Transverse colon (tissue), 4 donors: ENCODE measurements at regions not wholly inside any gene's neighbourhood (a gene's known extent, or its start where the extent isn't known, plus 50 kb on each side); places are given as distances from the start of the nearest gene placed in this dataset.

Experiments used
- DNase-seq: peaks from one replicate; pipeline ENCODE4 v3.0.0-alpha.2; 2019
- H3K27ac ChIP-seq, 4 donors: fragments of 200-600 bp; sonication (generic); 2 replicates each; pipeline ENCODE4 v1.5.1; 2016 to 2018; ENCODE audit warnings: inconsistent platforms in 4 of 4
- H3K27me3 ChIP-seq: fragments of 200-600 bp; sonication (generic); 2 replicates; pipeline ENCODE4 v1.5.1; 2017; ENCODE audit warnings: inconsistent platforms
- H3K36me3 ChIP-seq, 4 donors: fragments of 200-600 bp; sonication (generic); 2 replicates each; pipeline ENCODE4 v1.5.1; 2017 to 2019; ENCODE audit warnings: inconsistent platforms in 4 of 4
- H3K4me1 ChIP-seq, 4 donors: fragments of 200-600 bp; sonication (generic); 2 replicates each; pipeline ENCODE4 v1.5.1; 2017 to 2020; ENCODE audit warnings: inconsistent platforms in 4 of 4
- H3K4me3 ChIP-seq, 4 donors: fragments of 200-600 bp; sonication (generic); 1 replicate in 1 of 4; 2 replicates in 3 of 4; pipeline versions ENCODE4 v1.5.1 to v1.6.1; 2017 to 2019; ENCODE audit warnings: inconsistent platforms in 4 of 4
- H3K9me3 ChIP-seq, 2 donors: fragments of 200-600 bp; sonication (generic); 2 replicates each; pipeline ENCODE4 v1.5.1; 2017 to 2019; ENCODE audit warnings: inconsistent platforms in 2 of 2
- EP300 ChIP-seq: sonication (generic); formaldehyde crosslinking; IDR thresholded peaks from one replicate; pipeline ENCODE4 v1.6.1; 2017; ENCODE audit warnings: antibody characterized with exemption, low read depth
- POLR2A ChIP-seq: fragments of 450-650 bp; IDR thresholded peaks from one replicate; pipeline ENCODE4 v1.6.1; 2016; ENCODE audit warnings: antibody characterized with exemption, mild to moderate bottlenecking, moderate library complexity
- POLR2AphosphoS5 ChIP-seq, 3 donors: sonication (generic); formaldehyde crosslinking; IDR thresholded peaks; one replicate each; pipeline ENCODE4 v1.6.1; 2016; ENCODE audit warnings: antibody characterized with exemption in 3 of 3
- WGBS, 2 donors: methylation state at CpG; one replicate each; pipeline ENCODE4 v1.1.5; 2018; ENCODE audit warnings: low coverage in 1 of 2; 5-methylcytosine and 5-hydroxymethylcytosine counted together
- in situ Hi-C, 4 donors: fragments of 200-750 bp; cut with MboI; loops; one replicate each; pipeline versions ENCODE4 v1.15.0 to v1.15.1; 2017; ENCODE audit warnings: low sequenced_read_pairs in 3 of 4, low pct_ligation_motif_present in 1 of 4, low pct_unique_long_range_greater_than_20kb in 1 of 4
- intact Hi-C: fragments of 100-400 bp; cut with DNase I; formaldehyde crosslinking; loops from one replicate; pipeline ENCODE4 v1.15.1; 2023; ENCODE audit warnings: low total_unique reads
- TF ChIP-seq, protein P1 (sequence below), 5 experiments: fragments of 200-600 bp in 3 of 5; fragments of 450-650 bp in 2 of 5; sonication (generic) in 3 of 5; IDR thresholded peaks; 1 replicate in 2 of 5; 2 replicates in 3 of 5; pipeline ENCODE4 v1.5.1; 2016 to 2017; ENCODE audit warnings: antibody characterized with exemption in 5 of 5, inconsistent platforms in 3 of 5, mild to moderate bottlenecking in 2 of 5, moderate library complexity in 1 of 5

DNA sequence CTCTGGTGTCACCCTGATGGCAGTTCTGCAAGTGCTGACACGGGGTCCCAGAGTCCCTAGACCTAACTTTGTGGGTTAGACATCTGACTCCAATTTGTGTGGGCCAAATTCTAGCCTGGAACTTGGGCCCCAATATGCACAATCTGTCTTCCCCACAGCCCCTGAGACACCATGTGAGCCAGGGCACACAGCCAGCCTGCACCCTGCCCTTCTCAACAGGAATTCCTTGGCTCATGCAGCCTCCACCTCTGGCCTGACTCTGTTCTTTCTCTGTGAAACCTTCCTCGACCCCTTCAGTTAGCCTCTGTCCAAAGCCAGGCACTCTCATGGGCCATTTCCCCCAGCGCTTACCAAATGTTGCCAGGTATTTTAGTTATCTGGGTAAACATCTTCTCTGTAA, 59.1 kb upstream of the POU2AF1 start:
- Histone ChIP-seq H3K36me3 (no peaks in the 10 kb centered on the region), H3K9me3 (no peaks in the 10 kb centered on the region), H3K4me1 (peaks cover 0 to 31% (median 23%) of the 10 kb centered on the region in 4 donors), H3K27me3 (no peaks in the 10 kb centered on the region), H3K4me3 (no peak overlapping the region), H3K27ac (peak overlapping the region in 2 of 4 donors; percentile 19 to 31)
- no peak for DNase-seq
- no peak for TF ChIP-seq POLR2A
- TF ChIP-seq POLR2AphosphoS5 (IDR thresholded peaks at IDR 0.05), result no peak
- TF ChIP-seq EP300, result no peak
- TF ChIP-seq, protein P1, sequence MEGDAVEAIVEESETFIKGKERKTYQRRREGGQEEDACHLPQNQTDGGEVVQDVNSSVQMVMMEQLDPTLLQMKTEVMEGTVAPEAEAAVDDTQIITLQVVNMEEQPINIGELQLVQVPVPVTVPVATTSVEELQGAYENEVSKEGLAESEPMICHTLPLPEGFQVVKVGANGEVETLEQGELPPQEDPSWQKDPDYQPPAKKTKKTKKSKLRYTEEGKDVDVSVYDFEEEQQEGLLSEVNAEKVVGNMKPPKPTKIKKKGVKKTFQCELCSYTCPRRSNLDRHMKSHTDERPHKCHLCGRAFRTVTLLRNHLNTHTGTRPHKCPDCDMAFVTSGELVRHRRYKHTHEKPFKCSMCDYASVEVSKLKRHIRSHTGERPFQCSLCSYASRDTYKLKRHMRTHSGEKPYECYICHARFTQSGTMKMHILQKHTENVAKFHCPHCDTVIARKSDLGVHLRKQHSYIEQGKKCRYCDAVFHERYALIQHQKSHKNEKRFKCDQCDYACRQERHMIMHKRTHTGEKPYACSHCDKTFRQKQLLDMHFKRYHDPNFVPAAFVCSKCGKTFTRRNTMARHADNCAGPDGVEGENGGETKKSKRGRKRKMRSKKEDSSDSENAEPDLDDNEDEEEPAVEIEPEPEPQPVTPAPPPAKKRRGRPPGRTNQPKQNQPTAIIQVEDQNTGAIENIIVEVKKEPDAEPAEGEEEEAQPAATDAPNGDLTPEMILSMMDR (IDR thresholded peaks at IDR 0.05), result no peak
- WGBS, 2 donors, result 37 to 69% methylated on average over 2 to 3 of the region's 3 CpGs
- intact Hi-C loops, result no loop called here
- in situ Hi-C loops, result loop anchor here in 2 of 4 donors (25.0 kb wide), 2 partner anchors 976 to 1251 kb away; no protein-coding TSS in a partner anchor

DNA sequence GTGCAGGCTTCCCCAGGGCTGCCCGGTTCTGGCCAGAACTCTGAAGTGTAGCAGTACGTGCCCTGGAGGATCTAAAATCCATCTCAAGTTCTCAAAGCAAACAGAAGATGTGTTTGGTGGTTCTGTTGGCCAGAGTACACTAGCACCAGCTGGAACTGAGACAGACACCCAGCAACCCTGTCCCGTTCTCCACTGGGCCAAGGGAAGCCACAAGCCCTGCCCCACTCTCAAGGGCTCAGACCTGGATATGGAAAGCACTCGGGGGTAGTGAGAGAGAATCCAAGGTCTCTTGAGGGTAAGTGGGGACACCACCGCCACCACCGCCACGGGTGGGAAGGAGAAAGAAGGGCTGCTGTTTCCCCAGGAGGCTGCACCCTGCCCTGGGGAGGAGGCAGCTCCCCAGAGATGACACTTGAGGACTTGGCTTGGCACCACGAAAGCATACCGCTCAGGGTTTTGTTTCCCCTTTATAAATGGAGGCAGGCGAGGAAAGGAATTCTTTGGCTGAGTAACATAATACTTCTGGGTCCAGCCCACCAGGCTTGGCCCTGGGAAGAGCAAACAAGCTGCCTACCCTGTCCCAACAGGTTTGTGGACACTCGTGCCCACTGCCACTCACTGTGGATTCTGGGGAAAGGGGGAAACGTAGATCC, 56.1 kb upstream of the POU2AF1 start:
- WGBS, 2 donors, result 81% methylated on average over 12 of the region's 12 CpGs; no CpG with 5 or more reads in 1 of the 2 donors
- H3K27ac ChIP-seq, result peak overlapping the region in 3 of 4 donors; percentile 17 to 30 (median 24)
- H3K36me3 ChIP-seq, result no peaks in the 10 kb centered on the region
- peaks cover 0 to 22% (median 14%) of the 10 kb centered on the region in 4 donors for H3K4me1 ChIP-seq
- intact Hi-C loops, result no loop called here
- no peaks in the 10 kb centered on the region for H3K9me3 ChIP-seq
- H3K4me3 ChIP-seq, result no peak overlapping the region
- TF ChIP-seq POLR2AphosphoS5 (IDR thresholded peaks at IDR 0.05), result no peak
- TF ChIP-seq, protein P1 (IDR thresholded peaks at IDR 0.05), result no peak
- no peak for TF ChIP-seq EP300
- no peak for TF ChIP-seq POLR2A
- in situ Hi-C loops, result loop anchor here in 2 of 4 donors (25.0 kb wide), 2 partner anchors 973 to 1248 kb away; no protein-coding TSS in a partner anchor
- no peaks in the 10 kb centered on the region for H3K27me3 ChIP-seq
- DNase-seq, result no peak

DNA sequence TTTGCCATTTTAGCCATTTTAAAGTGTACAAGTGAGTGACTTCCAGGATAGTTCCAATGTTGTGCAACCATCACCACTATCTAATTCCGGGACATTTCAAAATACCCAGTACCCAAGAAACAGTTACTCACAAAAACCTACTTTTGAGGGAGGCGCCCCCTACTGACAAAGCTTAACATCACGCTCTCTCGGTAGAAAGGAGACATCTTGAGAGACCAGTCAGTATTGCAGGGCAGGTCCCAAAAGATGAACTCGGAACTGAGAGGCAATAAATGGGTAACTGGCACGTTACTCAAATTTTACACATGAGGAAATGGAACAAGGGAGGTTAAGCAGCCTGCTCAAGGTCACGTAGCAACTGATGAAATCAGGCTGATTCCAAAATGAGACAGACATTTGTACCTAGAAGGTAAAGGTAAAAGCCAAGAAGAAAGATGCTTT, 50.0 kb upstream of the POU2AF1 start:
- in situ Hi-C loops, result loop anchor here in 3 of 4 donors (5.0 to 25.0 kb wide), 4 partner anchors 144 to 1242 kb away; no protein-coding TSS in a partner anchor
- peak; percentile 77 for DNase-seq
- WGBS, 2 donors, result 10 to 29% methylated on average over 2 to 7 of the region's 7 CpGs
- Histone ChIP-seq H3K4me1 (peaks cover 0 to 16% (median 3%) of the 10 kb centered on the region in 4 donors), H3K9me3 (no peaks in the 10 kb centered on the region), H3K27me3 (no peaks in the 10 kb centered on the region), H3K27ac (no peak overlapping the region), H3K36me3 (no peaks in the 10 kb centered on the region), H3K4me3 (no peak overlapping the region)
- intact Hi-C loops, result no loop called here
- TF ChIP-seq POLR2A (no peak), EP300 (no peak), POLR2AphosphoS5 (IDR thresholded peaks at IDR 0.05) (no peak)
- TF ChIP-seq, protein P1 (IDR thresholded peaks at IDR 0.05), result peak; percentile 64 to 81 (median 67)
